Fibroblast of pulmonary artery (primary cell): ENCODE measurements at regions not wholly inside any gene's neighbourhood (a gene's known extent, or its start where the extent isn't known, plus 50 kb on each side); places are given as distances from the start of the nearest gene placed in this dataset.
"Not testable (repeated sequence)": the region's sequence is repeated elsewhere in the genome, so short reads cannot be mapped to it uniquely, and the experiment has no call there.

Source experiments
- DNase-seq: peaks from one replicate; pipeline ENCODE4 v3.0.0-alpha.2; 2010; ENCODE audit warnings: low read depth
- H3K4me3 ChIP-seq: replicated peaks from 2 replicates; pipeline ENCODE4 v1.5.1; 2011; ENCODE audit warnings: low read depth, mild to moderate bottlenecking, control low read depth, low read length, moderate library complexity
- TF ChIP-seq, protein P1 (sequence below): IDR thresholded peaks from 2 replicates; pipeline ENCODE4 v1.5.1; 2011; ENCODE audit warnings: mild to moderate bottlenecking, control low read depth, low read length, inconsistent platforms; ENCODE audit errors: missing control alignments

DNA sequence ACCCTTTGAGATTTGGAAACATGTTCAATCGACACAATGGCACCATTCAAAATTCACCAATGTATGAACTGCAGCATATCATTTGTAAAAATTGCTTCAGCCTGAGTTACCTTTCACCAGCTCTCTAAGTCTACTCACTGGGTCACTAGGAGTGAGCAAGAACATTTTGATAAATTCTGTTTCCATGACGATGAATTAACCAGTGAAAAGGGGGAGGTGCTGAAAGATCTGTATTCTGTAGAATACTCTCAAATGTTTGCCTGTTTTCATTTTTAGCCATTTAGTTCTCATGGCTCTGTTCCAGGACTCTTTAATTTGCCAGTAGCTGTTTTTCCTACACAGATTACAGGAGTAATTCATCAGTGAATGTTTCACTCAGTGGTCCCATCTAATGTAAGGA lies 883.4 kb downstream of the DIAPH3 start:
- no peak overlapping the region for H3K4me3 ChIP-seq
- TF ChIP-seq, protein P1, sequence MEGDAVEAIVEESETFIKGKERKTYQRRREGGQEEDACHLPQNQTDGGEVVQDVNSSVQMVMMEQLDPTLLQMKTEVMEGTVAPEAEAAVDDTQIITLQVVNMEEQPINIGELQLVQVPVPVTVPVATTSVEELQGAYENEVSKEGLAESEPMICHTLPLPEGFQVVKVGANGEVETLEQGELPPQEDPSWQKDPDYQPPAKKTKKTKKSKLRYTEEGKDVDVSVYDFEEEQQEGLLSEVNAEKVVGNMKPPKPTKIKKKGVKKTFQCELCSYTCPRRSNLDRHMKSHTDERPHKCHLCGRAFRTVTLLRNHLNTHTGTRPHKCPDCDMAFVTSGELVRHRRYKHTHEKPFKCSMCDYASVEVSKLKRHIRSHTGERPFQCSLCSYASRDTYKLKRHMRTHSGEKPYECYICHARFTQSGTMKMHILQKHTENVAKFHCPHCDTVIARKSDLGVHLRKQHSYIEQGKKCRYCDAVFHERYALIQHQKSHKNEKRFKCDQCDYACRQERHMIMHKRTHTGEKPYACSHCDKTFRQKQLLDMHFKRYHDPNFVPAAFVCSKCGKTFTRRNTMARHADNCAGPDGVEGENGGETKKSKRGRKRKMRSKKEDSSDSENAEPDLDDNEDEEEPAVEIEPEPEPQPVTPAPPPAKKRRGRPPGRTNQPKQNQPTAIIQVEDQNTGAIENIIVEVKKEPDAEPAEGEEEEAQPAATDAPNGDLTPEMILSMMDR, result no peak

DNA sequence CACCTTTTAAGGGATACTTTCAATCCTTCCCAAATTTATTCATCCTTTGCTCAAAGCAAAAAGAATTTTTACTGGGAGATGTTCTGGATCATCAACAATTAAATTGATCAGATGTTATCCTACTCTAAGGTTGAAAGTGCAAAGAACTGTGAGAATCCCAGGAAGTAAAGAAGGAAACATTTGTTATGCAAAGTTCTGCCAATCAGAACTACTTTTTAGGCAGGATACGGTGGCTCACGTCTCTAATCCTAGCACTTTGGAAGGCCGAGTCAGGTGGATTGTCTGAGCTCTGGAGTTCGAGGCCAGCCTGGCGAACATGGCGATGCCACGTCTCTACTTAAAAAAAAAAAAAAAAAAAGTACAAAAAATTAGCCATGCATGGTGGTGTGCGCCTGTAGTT lies 882.3 kb downstream of the DIAPH3 start:
- no peak for DNase-seq
- TF ChIP-seq, protein P1, result no peak
- no peak overlapping the region for H3K4me3 ChIP-seq

More for the DNA sequence above, 883.4 kb downstream of the DIAPH3 start:
- DNase-seq, result no peak

DNA sequence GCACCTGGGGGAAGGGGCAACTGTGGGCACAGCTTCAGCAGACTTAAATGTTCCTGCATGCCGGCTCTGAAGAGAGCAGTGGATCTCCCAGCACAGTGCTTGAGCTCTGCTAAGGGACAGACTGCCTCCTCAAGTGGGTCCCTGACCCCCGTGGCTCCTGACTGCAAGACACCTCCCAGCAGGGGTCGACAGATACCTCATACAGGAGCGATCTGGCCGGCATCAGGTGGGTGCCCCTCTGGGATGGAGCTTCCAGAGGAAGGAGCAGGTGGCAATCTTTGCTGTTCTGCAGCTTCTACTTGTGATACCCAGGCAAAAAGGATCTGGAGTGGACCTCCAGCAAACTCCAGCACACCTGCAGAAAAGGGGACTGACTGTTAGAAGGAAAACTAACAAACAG lies 871.5 kb downstream of the DIAPH3 start:
- DNase-seq, H3K4me3 ChIP-seq: not testable (repeated sequence)

DNA sequence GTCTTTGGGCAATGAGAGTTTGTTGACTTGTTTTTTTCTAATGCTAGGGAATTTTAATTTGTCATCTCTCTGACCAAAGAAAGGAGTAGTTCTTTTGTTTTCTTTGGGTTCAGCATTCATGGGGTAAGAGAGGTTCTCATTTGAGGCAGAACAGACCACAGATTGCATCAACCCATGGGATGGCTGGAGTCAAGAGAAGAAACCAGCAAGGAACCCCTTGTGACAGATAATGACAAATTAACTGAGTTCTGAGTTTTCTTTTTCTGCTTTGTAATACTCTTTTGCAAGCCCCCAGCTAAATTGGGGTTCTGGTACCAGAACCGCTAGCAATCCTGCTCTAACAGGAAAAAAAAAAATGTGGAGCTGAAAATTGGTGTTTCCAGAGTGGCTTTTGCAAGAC lies 864.1 kb downstream of the DIAPH3 start:
- DNase-seq, result no peak

DNA sequence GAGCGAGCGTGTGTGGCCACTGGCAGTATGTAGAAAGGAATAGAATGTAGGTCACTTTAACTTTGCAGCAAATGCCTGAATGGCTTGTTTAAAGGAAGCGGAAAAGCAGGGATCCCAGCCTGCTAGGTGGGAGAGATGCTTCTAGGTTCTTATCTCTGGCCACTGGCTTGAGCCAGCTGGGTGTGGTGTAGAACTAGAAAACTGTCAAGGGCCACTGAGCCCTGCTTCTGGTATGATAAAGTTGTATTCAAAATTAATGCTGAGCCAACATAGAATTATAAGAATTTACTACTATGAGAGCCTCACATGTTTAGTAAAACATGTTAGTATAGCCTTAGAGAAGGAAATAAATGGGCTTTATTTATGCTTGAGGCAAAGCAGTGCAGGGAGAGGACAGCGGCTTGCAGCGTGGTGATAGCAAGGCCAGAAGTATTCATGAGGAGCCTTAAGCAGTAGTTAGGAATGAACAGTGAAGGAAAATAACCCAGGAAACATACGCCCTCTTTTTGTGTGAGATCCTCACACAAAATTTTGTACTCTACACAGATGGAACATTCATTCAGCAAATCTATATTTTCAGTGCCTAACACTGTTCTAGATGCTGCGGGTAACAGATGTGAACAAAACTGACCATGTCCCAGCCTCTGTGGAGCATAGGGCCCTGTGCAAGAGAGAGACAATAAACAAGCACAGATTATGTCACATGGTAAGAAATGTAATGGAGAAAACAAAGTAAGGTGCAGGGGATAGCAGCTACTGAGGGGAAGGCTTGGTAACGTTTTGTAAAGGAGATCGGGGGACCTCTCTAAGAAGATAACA lies 863.2 kb downstream of the DIAPH3 start:
- H3K4me3 ChIP-seq, result no peak overlapping the region
- TF ChIP-seq, protein P1, result no peak
- no peak for DNase-seq

More for the DNA sequence above, 864.1 kb downstream of the DIAPH3 start:
- TF ChIP-seq, protein P1, result no peak
- H3K4me3 ChIP-seq, result no peak overlapping the region

DNA sequence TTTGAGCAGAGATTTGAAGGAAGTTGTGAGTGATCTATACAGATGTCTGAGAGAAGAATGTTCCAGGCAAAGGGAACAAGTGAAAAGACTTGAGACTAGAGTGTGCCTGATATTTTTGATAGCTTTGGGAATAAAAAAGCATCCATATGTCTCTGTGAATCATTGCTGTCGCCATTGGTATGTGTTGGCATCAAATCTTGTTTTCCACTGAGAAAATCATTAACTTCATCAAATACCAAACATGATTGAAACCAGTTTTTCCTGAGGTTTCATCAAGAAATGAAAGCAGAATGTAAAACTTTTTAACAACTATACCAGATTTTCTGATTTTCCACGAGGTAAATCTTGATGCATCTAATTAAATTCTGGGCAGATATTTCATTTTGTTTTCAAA lies 862.6 kb downstream of the DIAPH3 start:
- TF ChIP-seq, protein P1, result no peak
- no peak overlapping the region for H3K4me3 ChIP-seq
- no peak for DNase-seq

DNA sequence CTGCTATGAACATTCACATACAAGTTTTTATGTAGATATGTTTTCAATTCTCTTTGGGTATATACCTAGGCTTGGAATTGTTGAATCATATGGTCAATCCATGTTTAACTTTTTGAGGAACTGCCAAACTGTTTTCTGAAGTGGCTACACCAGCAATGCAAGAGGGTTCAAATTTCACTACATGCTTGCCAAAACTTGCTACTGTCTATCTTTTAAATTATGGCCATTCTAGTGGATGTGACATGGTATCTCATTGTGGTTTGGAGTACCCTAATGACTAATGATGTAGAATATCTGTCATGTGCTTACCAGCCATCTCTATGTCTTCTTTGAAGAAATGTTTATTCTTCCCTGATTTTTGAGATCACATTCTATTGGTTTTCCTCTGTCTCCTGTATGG lies 860.3 kb downstream of the DIAPH3 start:
- TF ChIP-seq, protein P1, result no peak
- no peak overlapping the region for H3K4me3 ChIP-seq
- no peak for DNase-seq
